GM21786 (cell line): ENCODE measurements at regions not wholly inside any gene's neighbourhood (a gene's known extent, or its start where the extent isn't known, plus 50 kb on each side); places are given as distances from the start of the nearest gene placed in this dataset.

Experiments
- ATAC-seq: cut with Tn5 transposase; IDR thresholded peaks from one replicate; pipeline ENCODE4 v1.9.1; 2021; ENCODE audit not compliant: unreplicated experiment

- no peak for ATAC-seq
Observed at GRCh38 chr17:72206376-72206775, 85.6 kb downstream of the SOX9 start.

DNA sequence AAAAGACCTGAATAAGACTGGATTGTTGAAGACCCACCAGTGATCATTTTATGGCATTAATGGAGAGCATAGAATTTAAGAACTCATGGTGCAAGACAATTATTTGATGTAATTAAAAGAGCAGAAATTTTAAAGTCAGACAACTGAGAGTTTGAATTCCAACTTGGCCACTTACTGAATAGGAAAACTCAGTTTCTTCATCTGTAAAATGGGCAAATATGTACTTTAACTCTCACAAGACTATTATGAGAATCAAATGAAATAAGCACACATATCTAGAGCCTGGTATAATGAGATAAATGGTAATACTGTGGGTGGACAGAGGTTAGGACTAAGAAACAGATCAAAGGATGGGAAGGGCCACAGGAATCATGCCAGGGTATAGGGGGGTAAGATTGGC lies 88.0 kb downstream of the SOX9 start:
- no peak for ATAC-seq

DNA sequence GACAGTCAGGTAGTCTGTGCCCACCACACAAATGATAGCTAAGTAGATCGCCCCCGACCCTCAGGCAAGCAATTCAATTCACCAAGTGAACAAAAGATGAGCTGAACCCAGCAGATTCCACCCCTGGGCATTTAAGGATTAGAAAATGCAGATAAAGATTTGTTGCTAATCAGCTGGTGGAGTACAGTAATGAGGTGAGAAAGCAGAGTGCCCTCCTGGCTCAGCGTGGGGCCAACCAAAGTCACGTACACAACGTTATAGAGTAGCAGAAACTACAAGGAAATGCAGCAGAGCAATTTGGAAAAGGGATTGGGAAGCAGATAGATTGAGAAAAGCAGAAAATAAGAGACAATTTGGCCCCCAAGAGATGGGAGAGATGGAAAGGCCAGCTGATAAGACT lies 91.2 kb downstream of the SOX9 start:
- ATAC-seq: no peak

- ATAC-seq: no peak
Observed at GRCh38 chr17:72215490-72215889, 94.7 kb downstream of the SOX9 start.

DNA sequence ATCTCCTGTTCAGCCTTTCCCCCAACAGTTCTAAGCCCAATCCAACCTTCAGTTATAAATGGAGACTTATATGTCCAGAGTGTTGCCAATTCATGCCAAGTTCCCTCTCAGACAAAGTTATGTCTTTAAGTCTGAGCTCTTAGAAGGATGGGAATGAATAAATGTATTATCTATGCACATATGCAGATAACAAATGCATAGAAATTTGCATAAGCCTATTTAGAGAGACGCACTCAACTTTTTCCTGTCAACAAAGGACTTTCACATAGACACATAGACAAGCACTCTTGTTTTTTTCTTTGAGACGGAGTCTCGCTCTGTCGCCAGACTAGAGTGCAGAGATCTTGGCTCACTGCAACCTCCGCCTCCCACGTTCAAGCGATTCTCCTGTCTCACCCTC lies 95.1 kb downstream of the SOX9 start:
- no peak for ATAC-seq

GRCh38 chr17:72219137-72219823 lies 98.5 kb downstream of the SOX9 start:
- ATAC-seq: no peak

DNA sequence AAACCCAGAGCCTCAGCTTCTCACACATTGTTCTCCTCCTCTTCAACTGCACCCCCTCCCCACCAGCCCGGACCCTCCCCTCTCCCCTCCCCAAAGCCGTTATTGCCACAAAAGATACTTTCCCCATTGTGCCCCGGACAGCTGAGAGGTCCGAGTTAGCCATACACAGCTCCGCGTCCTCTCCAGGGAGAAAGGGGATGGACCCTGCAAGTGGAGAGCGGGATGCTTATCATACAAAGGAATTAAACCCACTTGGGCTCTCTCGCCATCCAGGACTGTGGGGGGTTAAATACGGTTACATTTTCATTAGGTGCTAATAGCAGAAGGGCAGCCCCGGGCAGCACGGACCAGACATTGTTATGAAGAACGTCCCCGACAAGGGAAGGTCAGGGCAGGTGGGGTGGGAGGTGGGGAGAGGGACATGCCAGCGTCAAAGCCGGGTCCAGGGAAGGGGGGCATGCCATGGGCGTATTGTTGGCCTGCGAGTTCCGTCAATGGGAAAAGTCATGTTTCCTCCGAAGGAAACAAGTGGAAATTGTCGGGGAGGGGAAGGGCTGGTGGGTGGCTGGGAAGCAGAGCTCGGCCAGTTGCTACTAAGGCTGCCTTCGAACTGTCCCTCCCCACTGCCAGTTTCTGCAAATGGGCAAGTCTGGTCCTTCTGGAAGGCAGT lies 99.1 kb downstream of the SOX9 start:
- ATAC-seq: no peak

GRCh38 chr17:72222661-72223380 lies 102.0 kb downstream of the SOX9 start:
- ATAC-seq: no peak

GRCh38 chr17:72223866-72224291 lies 103.1 kb downstream of the SOX9 start:
- ATAC-seq: no peak

DNA sequence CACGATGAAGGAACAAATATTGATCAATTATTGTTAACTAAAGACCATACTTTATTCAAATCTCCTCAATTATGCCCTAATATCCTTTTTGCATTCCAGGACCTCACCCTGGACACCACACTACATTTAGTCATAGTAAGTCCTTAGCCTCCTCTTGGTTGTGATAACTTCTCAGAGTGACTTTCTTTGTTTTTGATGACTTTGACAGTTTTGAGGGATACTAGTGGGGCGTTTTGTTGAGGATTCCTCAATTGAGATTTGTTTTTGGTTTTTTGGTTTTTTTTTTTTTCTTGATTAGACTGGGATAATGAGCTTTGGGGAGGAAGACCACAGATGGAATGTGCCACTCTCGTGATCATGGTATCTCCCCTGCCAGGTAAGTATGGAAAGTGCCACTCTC lies 105.5 kb downstream of the SOX9 start:
- ATAC-seq: no peak

- no peak for ATAC-seq
Observed at GRCh38 chr17:72233986-72234385, 113.2 kb downstream of the SOX9 start.

DNA sequence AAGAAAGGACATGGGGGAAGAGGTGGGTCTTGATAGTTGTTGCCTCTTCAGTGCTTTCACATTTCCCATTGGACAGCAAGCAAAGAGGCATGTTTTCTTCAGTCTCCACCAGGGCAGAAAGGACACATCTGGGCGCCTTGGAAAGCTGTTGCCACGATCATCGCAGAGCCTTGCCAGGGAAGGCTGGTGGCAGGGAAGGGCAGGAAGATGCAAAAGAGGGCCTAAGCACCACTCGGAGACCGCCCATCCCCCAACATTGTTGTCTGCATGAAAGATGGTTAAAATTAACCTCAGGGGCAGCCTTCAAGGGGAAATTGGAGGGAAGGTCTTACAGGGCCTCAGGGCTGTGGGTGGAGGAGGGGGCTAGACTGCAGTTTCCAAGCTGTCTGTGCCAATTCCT lies 114.2 kb downstream of the SOX9 start:
- ATAC-seq: no peak

DNA sequence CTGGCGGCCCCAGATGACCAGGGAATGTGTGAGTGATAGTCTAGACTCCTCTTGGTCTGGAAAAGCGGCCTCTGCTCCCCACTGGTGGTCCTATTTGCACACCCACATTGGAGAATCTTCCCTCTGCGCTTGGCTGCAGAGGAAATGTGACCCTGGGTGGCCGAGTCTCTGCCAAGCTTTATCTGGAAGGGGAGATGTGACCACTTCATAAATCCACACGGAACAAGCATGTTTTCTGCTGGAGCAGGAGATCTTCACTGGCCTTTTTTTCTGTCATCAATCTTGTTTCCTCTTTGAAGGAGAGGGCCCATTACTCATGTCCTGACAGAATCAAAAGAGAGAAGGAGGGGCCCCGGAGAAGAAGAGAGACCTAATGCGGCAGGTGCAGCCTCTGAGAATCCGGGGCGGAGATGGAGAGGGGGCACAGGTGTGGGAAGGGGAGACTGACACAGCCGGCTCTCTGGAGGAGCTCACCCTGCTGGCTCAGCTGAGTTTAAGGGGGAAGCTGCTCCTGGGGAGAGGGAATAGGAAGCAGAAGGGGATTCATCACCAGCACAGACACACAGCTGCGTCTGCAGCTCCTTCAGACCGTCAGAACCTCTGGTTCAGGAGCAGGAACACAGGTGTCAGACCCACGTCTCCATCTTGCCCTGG lies 116.3 kb downstream of the SOX9 start:
- ATAC-seq: no peak

- ATAC-seq: no peak
Observed at GRCh38 chr17:72238157-72238673, 117.4 kb downstream of the SOX9 start.

DNA sequence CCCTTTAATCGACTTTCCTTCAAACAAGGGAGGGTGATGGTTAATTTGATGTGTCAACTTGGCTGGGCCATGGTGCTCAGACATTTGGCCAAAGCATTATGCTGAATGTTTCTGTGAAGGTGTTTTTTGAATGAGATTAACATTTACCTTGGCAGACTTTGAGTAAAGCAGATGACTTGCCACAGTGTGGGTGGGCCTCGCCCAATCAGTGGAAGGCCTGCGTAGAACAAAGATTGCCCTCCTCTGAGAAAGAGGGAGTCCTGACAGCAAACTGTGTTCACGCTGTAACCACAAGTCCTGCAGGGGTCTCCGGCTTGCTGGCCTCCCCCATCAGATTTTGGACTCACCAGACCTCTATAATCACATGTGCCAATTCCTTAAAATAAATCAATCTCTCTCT lies 118.7 kb downstream of the SOX9 start:
- no peak for ATAC-seq

DNA sequence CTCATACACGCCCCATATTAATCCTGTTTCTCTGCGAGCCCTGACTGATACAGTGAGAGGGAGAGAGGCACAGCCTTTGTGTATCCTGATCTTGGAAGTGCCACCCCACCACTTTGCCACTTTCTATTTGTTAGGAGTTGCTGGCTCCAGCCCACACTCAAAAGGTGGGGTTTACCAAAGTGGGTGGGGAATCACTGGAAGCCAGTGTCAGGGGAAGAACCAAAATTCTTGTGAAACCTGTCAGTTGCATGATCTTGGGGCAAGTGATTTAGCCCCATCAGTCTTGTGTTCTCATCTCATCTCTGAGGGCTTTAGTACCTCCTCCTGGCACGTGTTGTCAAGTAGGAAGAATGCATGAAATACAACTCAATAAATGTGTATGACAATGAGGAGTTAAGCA lies 119.5 kb downstream of the SOX9 start:
- ATAC-seq: no peak

DNA sequence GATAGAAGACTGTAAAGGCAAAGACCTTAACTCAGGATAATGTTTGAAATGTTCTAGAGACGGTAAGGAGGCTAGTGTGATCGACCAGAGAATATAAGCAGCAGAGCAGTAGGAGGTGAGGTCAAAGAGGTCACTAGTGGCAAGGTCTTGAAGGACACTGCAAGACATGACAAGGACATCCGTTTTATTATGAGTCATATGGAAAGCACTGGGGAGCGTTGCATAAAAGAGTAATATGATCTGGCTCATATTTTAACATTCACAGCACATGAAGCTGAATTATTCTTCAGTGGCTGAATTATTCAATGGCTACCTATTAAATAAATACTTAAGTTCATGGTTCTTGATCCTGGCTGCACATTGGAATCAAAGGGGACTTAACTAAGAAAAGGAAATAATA lies 123.7 kb downstream of the SOX9 start:
- no peak for ATAC-seq

- no peak for ATAC-seq
Observed at GRCh38 chr17:72244956-72245355, 124.1 kb downstream of the SOX9 start.

DNA sequence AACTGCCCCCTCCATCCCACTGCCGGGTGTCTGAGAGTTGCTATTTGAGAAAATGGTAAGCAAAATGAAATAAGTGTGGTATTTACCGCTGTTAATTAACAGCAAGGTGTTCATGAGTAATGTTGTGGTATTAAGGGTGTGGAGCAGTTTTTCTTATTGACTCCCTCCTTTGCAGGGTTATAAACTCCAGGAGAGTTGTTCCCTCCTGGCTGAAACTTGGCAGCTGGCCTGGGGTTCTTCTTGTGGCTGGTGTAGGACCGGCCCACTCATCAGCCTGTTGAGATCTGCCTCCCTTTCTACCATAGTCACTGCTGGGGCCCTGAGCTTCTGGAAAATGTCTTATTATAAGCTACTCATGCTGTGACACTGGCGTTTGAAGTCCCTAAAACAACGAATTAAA lies 128.6 kb downstream of the SOX9 start:
- no peak for ATAC-seq

DNA sequence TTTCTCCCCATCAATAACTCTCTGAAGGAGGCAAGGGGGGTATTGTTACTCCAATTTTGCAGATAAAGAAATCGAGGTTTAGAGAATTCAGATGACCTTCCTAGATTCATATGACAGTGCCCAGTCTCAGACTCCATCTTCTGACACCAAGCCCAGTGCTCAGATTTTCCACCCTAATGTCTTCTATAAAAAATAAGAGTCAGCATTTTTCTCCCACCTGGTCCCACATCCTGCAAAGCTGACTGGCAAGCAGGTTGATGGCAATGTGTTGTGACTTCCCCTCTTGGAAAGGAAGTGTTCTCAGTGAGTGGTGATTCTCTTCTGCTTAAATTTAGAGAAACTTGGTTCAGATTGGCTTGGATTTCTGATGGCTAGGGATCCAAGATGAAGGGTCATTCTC lies 129.4 kb downstream of the SOX9 start:
- ATAC-seq: no peak

DNA sequence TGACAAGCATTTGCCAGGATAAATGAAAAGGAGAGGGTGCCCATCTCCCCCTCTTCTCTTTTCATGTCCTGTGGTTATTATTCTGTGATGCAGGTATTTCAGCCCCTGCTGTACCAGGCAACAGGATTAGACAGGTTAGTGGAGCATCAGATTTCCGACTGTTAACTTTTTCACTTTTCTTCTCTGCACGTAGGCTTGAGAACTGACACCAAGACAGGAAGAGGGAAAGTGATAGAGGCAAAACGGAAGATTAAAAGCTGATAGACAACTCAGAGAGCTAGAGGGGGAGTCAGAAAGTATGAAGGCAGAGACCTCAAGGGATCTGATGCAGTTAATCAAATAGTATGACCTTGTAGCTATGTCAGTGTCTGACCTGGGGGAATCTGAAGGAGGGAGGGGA lies 132.8 kb downstream of the SOX9 start:
- ATAC-seq: no peak
